DOHH2 (cell line): ENCODE measurements at regions not wholly inside any gene's neighbourhood (a gene's known extent, or its start where the extent isn't known, plus 50 kb on each side); places are given as distances from the start of the nearest gene placed in this dataset.
"Not testable (repeated sequence)": the region's sequence is repeated elsewhere in the genome, so short reads cannot be mapped to it uniquely, and the experiment has no call there.

Experiments used
- H3F3A ChIP-seq: fragments of 200-600 bp; sonication (generic), shearing (Covaris generic); 2 replicates; pipeline ENCODE4 v1.6.0; 2016; ENCODE audit warnings: antibody characterized with exemption, mild to moderate bottlenecking; ENCODE audit not compliant: control insufficient read depth, insufficient read depth
- H3K27ac ChIP-seq: fragments of 200-600 bp; sonication (generic); 2 replicates; pipeline ENCODE4 v1.5.1; 2014; ENCODE audit warnings: low read depth, mild to moderate bottlenecking, low read length, moderate library complexity
- H3K27me3 ChIP-seq: fragments of 200-600 bp; sonication (generic); 2 replicates; pipeline ENCODE4 v1.6.1; 2014; ENCODE audit warnings: mild to moderate bottlenecking, low read length, mixed read lengths; ENCODE audit not compliant: control insufficient read depth
- H3K36me3 ChIP-seq: fragments of 200-600 bp; sonication (generic); 2 replicates; pipeline ENCODE4 v1.6.1; 2014; ENCODE audit warnings: mild to moderate bottlenecking, low read length, moderate library complexity, mixed read lengths; ENCODE audit not compliant: control insufficient read depth
- H3K4me1 ChIP-seq: fragments of 200-600 bp; sonication (generic); 2 replicates; pipeline ENCODE4 v1.6.1; 2014; ENCODE audit warnings: mild to moderate bottlenecking, low read length, mixed read lengths; ENCODE audit not compliant: control insufficient read depth
- H3K4me2 ChIP-seq: fragments of 200-600 bp; sonication (generic); 2 replicates; pipeline ENCODE4 v1.6.0; 2014; ENCODE audit warnings: mild to moderate bottlenecking, low read length, moderate library complexity
- H3K4me3 ChIP-seq: fragments of 200-600 bp; sonication (generic); 2 replicates; pipeline ENCODE4 v1.5.1; 2014; ENCODE audit warnings: mild to moderate bottlenecking, low read length, mixed read lengths
- H3K79me2 ChIP-seq: fragments of 200-600 bp; sonication (generic); 2 replicates; pipeline ENCODE4 v1.6.1; 2014; ENCODE audit warnings: mild to moderate bottlenecking, low read length, mixed read lengths; ENCODE audit not compliant: control insufficient read depth
- H3K9me2 ChIP-seq: fragments of 200-600 bp; sonication (generic); replicated peaks from 2 replicates; pipeline ENCODE4 v1.6.1; 2014; ENCODE audit warnings: mild to moderate bottlenecking, low read length, mixed read lengths; ENCODE audit not compliant: control insufficient read depth
- H3K9me3 ChIP-seq: fragments of 200-600 bp; sonication (generic); 2 replicates; pipeline ENCODE4 v1.6.1; 2014; ENCODE audit warnings: antibody characterized with exemption, low read length, mixed read lengths; ENCODE audit not compliant: control insufficient read depth, insufficient read depth
- H4K20me1 ChIP-seq: fragments of 200-600 bp; sonication (generic); 2 replicates; pipeline ENCODE4 v1.6.0; 2014; ENCODE audit warnings: low read depth, mild to moderate bottlenecking, antibody characterized with exemption, low read length, moderate library complexity; ENCODE audit not compliant: control insufficient read depth, insufficient read depth
- CTCF ChIP-seq: fragments of 200-600 bp; sonication (generic); IDR thresholded peaks from one replicate; pipeline ENCODE4 v1.5.1; 2014; ENCODE audit warnings: antibody characterized with exemption, mild to moderate bottlenecking, low read depth, low read length; ENCODE audit not compliant: poor library complexity, severe bottlenecking
- EZH2phosphoT487 ChIP-seq: fragments of 200-600 bp; sonication (generic); IDR thresholded peaks from 2 replicates; pipeline ENCODE4 v1.6.1; 2017; ENCODE audit warnings: borderline replicate concordance, mild to moderate bottlenecking, antibody characterized with exemption, low read length, moderate library complexity, mixed read lengths

- Histone ChIP-seq H3K36me3 (no peaks in the 10 kb centered on the region), H3K4me2 (no peak overlapping the region), H3K4me1 (no peaks in the 10 kb centered on the region), H4K20me1 (no peaks in the 10 kb centered on the region), H3K79me2 (no peaks in the 10 kb centered on the region), H3K27me3 (no peaks in the 10 kb centered on the region; the same call in 1 of the 2 replicates), H3K4me3 (no peak overlapping the region), H3K9me3 (no peaks in the 10 kb centered on the region), H3F3A (no peaks in the 10 kb centered on the region), H3K9me2 (no peaks in the 10 kb centered on the region), H3K27ac (no peak overlapping the region)
- TF ChIP-seq EZH2phosphoT487: no peak
- TF ChIP-seq CTCF: no peak
Measured at GRCh38 chr15:57806003-57806402, 99.5 kb downstream of the POLR2M start.

- not testable (repeated sequence) for H3K4me2 ChIP-seq, H3K4me3 ChIP-seq, H3K79me2 ChIP-seq, H3K9me3 ChIP-seq, H3K9me2 ChIP-seq, H3F3A ChIP-seq, H3K27ac ChIP-seq, H3K27me3 ChIP-seq, H4K20me1 ChIP-seq, H3K36me3 ChIP-seq, H3K4me1 ChIP-seq
Measured at GRCh38 chr15:57809285-57809684, 102.8 kb downstream of the POLR2M start.

- Histone ChIP-seq H3K79me2 (no peaks in the 10 kb centered on the region), H4K20me1 (no peaks in the 10 kb centered on the region), H3K9me3 (no peaks in the 10 kb centered on the region), H3K9me2 (no peaks in the 10 kb centered on the region), H3K4me2 (no peak overlapping the region), H3K36me3 (no peaks in the 10 kb centered on the region), H3K4me1 (no peaks in the 10 kb centered on the region), H3K27me3 (0 out of 2 replicates have a peak, but pooled peaks cover 2% of the 10 kb centered on the region), H3F3A (no peaks in the 10 kb centered on the region), H3K4me3 (no peak overlapping the region), H3K27ac (no peak overlapping the region)
- TF ChIP-seq CTCF: no peak
- no peak for TF ChIP-seq EZH2phosphoT487
Measured at GRCh38 chr15:57816599-57816998, 110.1 kb downstream of the POLR2M start.

GRCh38 chr15:57819646-57820045 is 113.1 kb downstream of the POLR2M start:
- H3K9me2 ChIP-seq: no peaks in the 10 kb centered on the region
- H3K4me3 ChIP-seq: no peak overlapping the region
- no peaks in the 10 kb centered on the region for H3K9me3 ChIP-seq
- no peaks in the 10 kb centered on the region for H3F3A ChIP-seq
- no peak overlapping the region for H3K27ac ChIP-seq
- TF ChIP-seq EZH2phosphoT487: no peak
- TF ChIP-seq CTCF: no peak
- no peaks in the 10 kb centered on the region for H3K4me1 ChIP-seq
- H3K27me3 ChIP-seq: 0 out of 2 replicates have a peak, but pooled peaks cover 2% of the 10 kb centered on the region
- H4K20me1 ChIP-seq: no peaks in the 10 kb centered on the region
- H3K4me2 ChIP-seq: no peak overlapping the region
- H3K36me3 ChIP-seq: no peaks in the 10 kb centered on the region
- no peaks in the 10 kb centered on the region for H3K79me2 ChIP-seq
